Breast epithelium (tissue), 3 donors: ENCODE measurements at regions not wholly inside any gene's neighbourhood (a gene's known extent, or its start where the extent isn't known, plus 50 kb on each side); places are given as distances from the start of the nearest gene placed in this dataset.

Experiments
- POLR2AphosphoS5 ChIP-seq, 3 donors: sonication (generic); formaldehyde crosslinking; IDR thresholded peaks; one replicate each; pipeline ENCODE4 v1.6.1; 2017; ENCODE audit warnings: antibody characterized with exemption in 3 of 3
- TF ChIP-seq, protein P1 (sequence below), 3 donors: fragments of 450-650 bp; IDR thresholded peaks; one replicate each; pipeline ENCODE4 v1.5.1; 2016 to 2017; ENCODE audit warnings: antibody characterized with exemption in 3 of 3, mild to moderate bottlenecking in 3 of 3, moderate library complexity in 3 of 3

DNA sequence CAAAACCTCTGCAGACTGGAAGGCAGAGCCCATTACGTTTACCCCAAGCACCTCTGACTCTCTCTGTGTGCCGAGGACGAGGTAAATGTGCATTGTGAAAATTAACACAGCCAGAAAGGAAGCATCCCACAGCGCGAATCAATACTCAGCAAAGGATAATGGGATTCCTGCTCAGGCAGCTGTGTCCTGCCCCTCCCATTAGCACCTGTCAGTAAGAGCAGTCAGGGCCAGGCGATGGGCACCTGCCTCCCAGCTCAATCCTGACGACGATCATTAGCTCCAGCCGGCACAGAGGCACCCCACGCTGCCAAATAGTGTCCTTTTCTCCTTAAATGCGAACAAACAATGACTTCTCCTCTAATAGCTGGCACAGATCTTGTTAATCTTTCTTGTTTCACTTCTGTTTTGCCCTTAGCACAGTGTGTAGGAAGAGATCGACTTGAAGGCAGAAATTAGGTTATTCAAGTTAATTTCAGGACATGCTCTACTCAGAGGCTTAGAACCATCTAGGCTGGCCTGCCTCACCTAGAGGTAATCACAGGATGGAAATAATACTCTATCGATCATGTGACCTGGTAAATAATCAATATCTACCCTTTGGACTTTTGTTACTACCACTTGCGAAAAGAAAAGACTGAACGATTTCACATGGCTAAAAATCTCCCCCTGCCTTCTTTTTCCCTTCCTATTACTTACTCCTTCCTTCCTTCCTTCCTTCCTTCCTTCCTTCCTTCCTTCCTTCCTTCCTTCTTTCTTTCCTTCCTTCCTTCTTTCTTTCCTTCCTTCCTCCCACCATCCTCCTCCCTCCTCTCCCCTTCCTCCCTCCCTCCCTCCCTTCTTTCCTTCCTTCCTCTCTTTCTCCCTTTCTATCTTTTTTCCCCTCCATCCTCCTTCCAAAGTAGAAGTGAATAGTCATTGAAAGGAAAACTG, 487.9 kb upstream of the ID2 start:
- TF ChIP-seq, protein P1, sequence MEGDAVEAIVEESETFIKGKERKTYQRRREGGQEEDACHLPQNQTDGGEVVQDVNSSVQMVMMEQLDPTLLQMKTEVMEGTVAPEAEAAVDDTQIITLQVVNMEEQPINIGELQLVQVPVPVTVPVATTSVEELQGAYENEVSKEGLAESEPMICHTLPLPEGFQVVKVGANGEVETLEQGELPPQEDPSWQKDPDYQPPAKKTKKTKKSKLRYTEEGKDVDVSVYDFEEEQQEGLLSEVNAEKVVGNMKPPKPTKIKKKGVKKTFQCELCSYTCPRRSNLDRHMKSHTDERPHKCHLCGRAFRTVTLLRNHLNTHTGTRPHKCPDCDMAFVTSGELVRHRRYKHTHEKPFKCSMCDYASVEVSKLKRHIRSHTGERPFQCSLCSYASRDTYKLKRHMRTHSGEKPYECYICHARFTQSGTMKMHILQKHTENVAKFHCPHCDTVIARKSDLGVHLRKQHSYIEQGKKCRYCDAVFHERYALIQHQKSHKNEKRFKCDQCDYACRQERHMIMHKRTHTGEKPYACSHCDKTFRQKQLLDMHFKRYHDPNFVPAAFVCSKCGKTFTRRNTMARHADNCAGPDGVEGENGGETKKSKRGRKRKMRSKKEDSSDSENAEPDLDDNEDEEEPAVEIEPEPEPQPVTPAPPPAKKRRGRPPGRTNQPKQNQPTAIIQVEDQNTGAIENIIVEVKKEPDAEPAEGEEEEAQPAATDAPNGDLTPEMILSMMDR (IDR thresholded peaks at IDR 0.05): no peak
- TF ChIP-seq POLR2AphosphoS5 (IDR thresholded peaks at IDR 0.05): no peak
